ENCODE measurements at regions not wholly inside any gene's neighbourhood (a gene's known extent, or its start where the extent isn't known, plus 50 kb on each side); places are given as distances from the start of the nearest gene placed in this dataset.
"Not testable (repeated sequence)": the region's sequence is repeated elsewhere in the genome, so short reads cannot be mapped to it uniquely, and the experiment has no call there.

DNA sequence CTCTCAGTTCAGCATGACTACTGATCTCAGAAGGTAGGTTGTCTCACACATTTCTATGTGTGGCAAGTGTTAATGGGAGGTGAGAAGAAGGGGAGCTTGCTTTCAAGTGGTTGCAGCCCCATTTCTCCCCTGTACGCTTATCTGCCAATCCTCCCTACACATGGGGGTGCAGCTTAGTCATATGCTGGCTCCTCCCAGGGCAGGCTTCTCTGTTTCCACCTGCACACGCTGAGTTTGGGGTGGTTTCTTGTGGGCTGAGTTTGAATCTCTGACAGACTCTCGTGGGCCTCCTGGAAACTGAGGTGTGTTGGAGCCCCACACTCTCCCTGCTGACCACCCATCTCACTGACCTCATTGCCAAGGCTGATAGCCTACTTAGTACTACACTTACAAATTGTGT, 435.8 kb upstream of the MTPN start:
- DNase-seq (ENCODE audit: low read depth): no peak

DNA sequence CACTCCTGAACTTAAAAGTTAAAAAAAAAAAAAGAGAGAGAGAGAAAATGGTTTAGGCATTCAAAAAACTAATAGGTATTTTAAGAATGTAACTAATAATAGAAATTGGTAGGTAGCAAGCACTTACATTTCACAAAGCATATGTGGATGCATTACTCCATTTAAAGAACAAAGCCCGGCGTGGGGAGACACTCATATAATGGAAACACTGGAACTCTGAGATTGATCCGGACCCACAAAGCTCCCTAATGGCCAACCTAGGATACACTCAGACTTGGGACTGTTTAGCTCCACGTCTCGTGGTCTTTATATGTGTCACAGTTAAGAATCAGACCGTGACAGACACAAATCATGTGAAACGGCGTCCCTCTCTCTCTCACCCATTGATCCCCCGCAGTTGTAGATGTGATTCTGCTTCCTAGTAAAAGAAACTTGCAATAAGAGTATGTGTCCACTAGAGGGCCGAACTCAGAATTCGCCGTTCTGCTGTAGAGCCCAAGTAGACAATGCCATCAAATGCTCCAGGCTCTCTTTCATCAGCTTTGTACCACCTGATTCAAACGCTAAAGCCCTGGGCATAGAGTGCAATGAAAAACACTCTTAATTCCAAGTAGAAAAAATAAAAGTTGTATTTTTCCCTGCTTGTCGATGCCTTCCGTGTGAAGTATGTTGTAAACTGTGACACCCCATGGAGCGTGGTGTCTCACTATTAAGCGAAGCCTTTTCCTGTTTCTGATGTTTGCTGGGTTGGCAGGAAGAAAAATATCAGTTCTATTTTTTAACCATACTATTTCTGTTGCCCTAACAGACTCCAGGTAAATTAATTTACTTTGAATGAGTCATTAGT, 429.0 kb upstream of the MTPN start:
- DNase-seq (ENCODE audit: low read depth): no peak

DNA sequence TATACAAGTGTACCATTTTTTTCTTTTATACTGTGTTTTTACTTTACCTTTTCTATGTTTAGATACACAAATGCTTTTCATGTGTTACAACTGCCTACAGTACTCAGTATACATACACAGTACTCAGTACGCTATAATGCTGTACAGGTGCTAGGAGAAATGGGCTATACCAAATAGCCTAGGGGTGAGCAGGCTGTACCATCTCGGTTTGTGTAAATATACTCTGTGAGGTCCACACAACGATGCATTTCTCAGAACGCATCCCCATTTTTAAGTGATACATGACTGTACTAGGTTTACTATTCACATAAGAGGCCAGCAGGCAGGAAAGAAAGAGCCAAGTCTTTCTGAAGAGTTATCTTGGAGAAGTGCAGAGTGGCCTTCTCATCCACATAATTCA, 426.4 kb upstream of the MTPN start:
- no peak for DNase-seq (ENCODE audit: low read depth)

DNA sequence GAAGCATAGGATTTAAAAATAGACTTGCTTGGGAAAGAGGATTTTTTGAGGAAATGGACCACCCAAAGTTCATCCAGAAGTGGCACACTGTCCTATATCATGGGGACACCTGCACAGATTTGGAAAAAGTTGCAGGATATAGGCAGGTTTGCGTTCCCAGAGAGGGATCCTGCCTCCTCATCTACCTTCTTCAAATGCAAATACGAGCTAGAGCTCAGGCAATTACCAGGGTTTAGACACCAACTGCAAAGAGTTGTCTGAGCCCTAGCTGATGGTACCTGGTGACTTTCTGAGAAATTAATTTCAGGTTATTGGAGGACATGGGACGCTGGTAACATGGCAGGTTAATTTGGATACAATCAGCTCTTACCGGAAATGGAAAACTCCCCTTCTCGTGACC, 423.7 kb upstream of the MTPN start:
- no peak for DNase-seq (ENCODE audit: low read depth)

DNA sequence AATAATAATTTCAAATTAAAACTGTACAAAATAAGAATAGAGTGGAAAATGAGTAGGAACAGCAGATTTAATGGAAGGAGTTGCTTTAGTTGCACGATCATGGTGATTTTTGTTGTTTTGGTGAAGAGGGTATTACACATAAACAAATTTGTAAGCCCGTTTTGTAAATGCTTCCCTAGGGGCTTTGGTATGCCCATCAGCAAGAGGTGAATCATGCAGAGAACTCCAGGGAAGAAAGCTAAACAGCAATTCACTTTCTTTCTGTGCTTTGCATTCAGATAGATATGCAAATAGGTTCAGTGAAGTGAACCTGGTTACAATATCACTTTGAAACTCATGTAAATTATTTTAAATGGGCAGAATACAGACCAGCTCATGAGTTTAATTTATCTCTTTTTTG, 422.2 kb upstream of the MTPN start:
- DNase-seq (ENCODE audit: low read depth): no peak

DNA sequence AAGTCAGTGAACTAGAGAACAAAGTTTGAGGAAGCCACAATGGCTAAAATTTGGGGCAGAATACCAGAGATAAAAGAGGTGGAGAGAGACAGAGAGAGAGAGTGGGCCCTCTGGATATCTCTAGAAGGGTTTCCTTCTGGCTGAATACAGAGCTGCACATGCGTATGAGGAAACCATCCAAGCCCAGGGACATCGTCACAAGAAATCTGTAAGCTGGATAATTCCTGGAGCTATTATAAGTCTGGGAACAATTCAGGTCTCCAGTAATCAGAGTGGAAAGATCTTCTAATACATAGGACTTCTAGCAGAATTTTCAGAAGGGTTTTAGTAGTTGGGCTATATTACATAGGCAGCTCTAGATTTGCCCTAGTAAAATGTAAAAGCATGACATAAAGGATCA, 415.7 kb upstream of the MTPN start:
- DNase-seq (ENCODE audit: low read depth): no peak

DNA sequence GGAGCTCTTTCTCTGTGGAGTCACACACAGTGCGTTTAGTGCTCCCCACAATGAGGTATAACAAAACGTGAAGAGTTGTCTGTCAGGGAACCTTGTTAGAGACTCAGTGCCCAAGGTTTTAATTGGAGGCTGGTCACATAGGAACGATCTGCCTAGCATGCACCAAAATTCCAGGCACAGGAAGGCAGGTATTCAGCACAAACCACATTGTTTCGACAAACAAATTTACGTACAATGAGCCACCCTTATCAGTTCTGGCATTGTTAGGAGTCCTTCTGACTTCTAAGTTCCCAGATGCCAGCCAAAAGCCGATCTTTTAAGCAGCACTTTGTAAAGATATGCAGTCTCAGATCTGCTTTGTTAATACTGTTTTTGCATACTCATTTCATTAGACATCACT, 414.2 kb upstream of the MTPN start:
- no peak for DNase-seq (ENCODE audit: low read depth)

DNA sequence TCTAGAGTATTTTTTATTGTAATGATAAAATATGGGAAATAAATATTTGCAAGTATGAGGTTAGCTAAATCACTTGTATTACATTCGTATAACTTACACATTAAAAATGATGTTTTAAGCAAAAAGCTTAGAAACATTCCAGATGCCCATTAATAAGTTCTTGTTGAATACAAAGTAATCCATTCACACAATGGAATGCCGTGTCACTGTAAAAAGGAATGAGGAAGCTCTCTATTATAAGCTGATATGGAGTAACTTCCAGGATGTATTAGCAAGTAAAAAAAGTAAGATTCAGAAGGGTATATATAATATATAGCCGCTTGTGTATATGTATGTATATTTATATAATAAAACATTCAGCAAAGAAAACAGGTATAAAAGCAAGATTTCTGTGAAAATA, 412.8 kb upstream of the MTPN start:
- DNase-seq (ENCODE audit: low read depth): no peak

DNA sequence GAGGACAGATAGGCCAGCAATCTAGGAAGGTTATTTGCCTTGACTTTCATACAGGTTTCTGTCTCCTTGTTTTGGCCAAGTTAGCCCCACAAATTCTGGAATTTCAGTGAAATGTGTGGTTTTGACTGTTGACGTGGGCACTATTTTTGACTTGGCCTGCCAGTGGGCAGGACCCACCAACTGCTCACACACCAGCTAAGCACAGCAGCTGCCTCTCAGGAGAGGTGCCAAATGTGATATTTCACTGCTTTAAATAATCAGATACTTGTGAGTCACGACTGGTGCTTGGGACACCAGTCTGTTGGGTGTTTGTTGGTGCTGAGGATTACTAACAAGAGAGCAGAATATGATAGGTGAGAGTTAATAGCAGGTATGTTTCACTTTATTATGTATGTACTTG, 409.7 kb upstream of the MTPN start:
- DNase-seq (ENCODE audit: low read depth): no peak

DNA sequence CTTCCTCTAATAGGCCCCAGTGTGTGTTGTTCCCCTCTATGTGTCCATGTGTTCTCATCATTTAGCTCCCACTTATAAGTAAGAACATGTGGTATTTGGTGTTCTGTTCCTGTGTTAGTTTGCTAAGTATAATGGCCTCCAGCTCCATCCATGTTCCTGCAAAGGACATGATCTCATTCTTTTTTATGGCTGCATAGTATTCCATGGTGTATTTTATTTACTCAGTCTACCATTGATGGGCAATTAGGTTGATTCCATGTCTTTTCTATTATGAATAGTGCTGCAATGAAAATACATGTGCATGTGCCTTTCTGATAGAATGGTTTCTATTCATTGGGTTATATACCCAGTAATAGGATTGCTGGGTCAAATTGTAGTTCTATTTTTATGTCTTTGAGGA, 394.2 kb upstream of the MTPN start:
- DNase-seq (ENCODE audit: low read depth): not testable (repeated sequence)

DNA sequence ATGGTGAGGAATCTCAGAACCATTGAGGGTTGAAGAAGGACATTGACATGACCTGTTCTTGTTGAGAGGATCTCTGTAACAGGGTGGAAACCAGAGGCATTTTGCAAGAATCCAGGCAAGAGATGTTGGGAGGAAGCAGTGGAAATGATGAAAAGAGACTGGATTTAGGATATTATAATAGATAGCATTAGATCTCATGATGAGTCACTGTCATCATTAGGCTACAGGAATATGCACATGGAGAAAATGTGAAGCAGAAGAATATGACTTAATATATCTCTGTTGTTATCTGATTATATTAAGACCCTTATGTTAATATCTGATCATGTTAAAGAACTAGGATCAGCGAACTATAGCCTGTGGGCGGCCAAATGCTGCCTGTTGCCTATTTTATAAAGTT, 393.0 kb upstream of the MTPN start:
- DNase-seq (ENCODE audit: low read depth): no peak

DNA sequence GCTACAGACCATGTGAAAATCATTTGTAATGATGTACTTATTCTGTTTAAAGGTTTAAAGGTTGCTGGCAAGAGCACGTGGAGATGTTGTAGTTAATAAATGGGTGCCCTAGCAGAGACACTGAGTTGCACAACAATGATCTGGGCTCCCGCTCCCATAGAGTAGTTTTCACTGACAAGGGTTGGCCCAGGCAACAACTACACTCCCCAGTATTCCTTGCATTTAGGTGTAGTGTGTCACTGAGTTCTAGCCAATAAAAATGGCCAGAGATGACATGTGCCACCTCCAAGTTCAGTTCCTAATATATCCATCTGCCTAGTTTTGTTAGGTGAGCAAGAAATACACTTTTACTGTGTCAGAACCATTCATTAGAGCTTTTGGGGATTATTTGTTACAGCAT, 392.1 kb upstream of the MTPN start:
- DNase-seq (ENCODE audit: low read depth): no peak

DNA sequence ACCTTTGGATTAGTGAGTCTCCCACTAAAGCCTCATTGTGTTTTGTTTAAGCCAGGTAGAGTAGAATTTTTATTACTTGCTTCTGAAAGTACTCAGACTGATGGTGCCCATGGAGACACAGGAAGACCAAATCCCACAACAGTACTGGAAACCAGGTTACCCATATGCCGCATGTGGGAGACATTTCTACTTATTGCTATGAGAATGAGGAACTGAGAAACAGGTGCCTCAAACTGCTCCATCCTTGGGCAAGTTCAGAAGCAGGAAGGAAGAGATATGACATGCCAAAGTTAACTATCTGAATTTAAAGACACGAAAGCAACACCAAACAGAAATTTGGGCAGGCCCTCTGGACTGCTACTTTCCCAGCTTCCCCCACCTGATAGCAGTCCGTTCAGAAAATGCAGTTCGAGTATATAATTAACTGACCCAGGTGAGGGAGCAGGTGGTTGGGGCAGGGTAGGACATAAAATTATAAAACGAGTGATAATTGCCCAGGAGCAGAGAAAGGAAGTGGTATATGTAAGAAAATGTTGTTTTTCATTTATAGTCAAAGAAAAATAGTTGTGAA, 382.3 kb upstream of the MTPN start:
- DNase-seq (ENCODE audit: low read depth): no peak

DNA sequence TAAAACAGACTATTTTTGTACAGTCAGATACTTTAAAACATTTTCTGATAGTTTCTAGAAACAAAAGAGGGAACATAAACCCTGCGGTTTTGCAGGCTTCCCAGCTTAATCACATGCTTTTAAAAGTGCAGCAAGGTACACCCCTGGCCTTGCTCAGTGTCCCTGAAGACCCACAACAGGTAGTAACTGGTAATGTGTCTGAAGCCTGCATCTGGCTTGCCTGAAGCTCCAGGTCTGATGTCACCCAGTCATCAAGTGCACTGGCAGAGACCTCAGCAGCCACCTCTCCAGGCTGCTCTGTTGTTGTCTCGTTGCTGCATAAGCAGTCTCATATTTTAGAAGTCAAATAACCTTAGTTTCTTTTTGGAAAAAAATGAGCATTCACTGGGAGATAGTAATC, 376.1 kb upstream of the MTPN start:
- DNase-seq (ENCODE audit: low read depth): no peak

DNA sequence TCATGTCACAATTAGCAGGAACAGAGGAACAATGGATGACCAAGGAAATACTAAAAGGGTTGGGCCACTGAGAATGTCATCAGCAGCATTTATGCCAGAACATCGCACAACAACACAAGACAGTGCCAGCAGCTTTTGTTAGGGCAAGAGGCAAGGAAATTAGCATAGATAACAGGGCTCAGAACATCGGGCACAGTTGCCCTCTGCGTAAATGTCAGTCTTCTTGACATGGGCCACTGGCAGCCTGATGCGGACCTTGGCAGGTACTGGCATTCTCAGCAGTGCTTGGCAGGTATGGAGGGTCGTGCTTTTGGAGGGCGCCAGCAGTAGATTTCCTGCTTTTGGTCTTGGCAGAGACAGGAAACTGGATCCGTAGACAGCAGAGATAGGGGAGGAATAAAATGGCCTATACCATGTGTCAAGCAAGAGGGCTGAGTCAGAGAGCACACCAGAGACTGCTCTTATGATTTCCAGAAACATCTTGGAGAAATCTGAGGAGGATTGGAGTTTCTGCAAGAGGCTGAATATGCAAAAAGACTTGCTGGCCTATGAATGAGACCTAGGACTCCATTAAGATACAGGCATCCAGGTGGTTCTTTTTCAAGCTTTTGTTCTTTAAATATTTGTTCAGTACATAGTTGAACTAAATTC, 371.5 kb upstream of the MTPN start:
- DNase-seq (ENCODE audit: low read depth): no peak

DNA sequence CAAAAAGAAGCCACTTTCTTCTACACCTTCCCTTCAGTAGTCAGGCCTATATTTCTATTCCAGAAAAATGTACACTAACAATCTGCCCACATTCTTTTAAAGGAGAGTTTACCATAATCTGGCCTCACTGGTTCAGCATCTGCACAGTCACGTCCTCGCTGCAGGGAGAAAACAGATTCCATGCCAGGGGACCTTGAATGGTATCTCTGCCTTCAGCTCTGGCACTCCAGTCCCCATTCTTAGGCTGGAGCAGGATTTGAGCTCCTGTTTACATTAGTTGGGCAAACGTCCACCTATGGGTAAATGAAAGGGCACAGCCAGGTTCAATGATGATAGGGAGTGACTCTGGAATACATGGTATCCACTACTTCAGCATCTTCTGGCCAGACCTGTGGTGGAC, 371.0 kb upstream of the MTPN start:
- DNase-seq (ENCODE audit: low read depth): no peak

DNA sequence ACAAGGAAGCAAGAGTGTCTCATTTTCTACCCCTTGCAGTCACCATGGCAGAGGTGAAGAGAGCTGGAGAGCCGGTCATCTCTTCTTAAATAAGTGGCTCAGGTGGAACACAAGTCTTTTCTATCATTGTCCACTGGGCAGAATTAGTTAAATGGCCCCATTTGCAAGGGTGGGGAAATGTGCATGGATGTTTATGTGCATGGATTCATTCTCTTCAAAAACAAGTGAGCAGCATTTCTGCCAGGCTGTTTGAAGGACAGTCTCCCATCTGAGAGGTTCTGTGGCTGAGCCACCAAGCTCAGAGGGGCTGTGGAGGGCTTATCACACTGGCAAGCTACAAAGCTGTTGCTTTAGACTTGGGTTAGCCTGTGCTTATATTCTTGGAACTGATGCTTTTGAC, 370.3 kb upstream of the MTPN start:
- no peak for DNase-seq (ENCODE audit: low read depth)

DNA sequence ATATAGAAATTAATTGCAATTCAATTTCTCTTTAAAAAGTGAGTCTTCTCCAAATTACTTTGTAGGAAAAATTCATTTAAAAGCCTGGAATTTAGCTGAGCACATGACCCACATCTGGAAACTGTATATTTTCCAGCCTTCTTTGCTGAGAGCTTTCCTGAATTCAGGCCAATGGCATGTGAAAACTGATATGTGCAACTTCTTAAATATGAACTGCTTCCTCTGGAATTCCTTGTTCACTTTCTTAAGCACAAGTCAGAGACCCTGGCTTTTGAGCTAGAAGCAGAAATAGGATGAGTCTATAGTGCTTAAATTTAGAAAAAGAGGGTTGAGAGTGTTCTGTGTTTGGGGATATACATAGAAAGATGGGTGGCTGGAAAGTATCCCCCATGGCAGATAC, 365.1 kb upstream of the MTPN start:
- DNase-seq (ENCODE audit: low read depth): no peak

DNA sequence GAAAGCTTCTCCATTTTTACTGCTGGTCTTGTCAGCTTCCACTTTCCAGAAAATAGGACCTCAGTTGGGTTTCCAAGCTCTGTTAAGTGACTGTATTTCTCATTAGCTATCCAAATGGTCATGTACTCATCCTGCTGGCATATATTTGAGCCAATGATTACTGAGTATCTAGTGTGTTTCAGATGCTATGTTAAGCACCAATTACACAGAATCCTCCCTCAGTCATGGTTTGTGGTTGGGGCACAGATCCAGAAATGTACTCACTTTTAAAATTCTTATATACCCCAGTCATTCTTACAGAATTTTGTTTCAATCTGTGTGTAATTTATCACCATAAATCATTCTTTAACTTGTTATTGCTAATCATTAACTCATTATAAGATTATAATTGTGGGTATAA, 362.3 kb upstream of the MTPN start:
- DNase-seq (ENCODE audit: low read depth): no peak

DNA sequence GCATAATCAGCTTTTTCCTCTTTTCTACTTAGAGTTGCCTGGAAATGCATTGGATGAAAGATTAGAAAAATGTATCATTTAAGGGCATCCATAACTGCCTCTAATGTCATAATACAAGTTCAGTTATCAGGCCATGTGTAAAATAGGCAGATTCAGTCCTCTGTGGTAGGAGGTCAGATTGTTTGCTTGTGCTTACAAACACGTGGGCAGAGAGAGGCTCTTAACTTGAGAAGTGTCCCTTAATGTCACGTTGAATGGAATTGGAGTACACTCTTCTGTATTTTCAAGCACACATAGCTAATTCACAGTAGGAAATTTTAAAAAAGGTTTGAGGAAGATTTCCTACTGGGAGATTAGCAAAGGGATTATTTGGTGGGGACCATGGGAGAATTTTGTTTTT, 359.8 kb upstream of the MTPN start:
- DNase-seq (ENCODE audit: low read depth): no peak

DNA sequence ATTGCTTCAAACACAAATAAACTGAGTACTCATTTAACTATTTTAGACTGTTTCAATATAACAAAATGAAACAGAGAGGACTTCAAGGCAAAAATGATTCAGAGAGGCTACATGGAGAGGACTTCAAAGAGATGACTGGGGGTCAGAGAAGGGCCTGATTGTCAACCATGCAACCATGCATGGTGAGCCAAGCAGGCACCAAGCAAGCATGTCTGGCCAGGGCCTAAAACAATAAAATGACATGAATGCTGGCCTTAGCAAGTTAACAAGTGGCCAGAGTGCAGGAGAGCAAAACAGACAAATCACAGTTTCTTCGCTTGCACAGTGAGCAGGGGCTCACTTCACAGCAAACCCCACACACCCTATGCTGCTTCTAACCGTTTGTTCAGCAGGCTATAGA, 356.5 kb upstream of the MTPN start:
- DNase-seq (ENCODE audit: low read depth): no peak

DNA sequence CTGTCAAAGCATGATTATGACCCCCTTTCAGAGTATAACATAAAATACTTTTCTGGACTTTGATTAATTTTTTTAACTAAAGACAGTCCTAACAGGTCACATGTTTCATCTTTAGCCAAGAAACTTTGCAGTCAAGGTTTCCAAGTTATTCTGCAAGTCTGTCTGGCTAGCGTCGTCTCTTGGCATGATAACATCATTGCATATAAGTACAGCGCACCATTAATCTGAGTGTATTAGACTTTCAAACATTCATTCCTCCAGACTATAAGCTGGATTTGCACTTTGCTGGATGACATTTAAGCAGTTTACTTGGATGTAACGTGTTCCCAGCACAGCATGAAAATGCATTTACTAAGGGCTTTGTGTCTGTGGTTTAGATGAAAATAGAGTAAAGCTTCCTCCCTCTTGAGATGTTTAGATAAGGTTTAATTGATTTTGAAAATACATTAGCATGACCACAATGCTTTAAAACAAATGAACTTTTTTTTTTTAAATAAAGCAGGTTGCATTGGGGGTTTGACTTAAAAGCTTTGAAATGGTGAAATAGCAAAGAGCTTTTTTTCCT, 349.0 kb upstream of the MTPN start:
- no peak for DNase-seq (ENCODE audit: low read depth)

DNA sequence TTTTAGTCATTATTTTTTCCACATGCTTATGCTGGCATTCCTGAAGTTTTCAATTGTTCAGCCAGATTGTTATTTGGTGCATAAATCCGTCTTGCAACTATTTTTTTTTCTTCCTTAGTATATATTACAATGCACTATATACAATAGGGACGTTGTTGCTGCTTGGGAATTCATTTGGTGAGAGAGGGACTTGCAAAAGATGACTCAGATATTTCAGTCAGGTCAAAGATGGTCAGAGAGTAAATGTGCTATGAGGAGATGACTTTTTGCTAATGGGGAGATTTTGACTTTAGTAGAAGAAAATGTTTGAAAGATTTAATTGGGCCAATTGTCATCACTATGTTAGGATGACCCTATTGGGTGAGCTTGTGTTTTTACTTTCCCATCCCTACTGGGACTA, 348.4 kb upstream of the MTPN start:
- no peak for DNase-seq (ENCODE audit: low read depth)

Measured in stimulated activated CD8-positive, alpha-beta memory T cell treated with anti-CD3 and anti-CD28 coated beads, Interleukin-7, amount 100 ng/mL, for 24 hours (primary cell).